ENCODE measurements at regions not wholly inside any gene's neighbourhood (a gene's known extent, or its start where the extent isn't known, plus 50 kb on each side); places are given as distances from the start of the nearest gene placed in this dataset.

DNA sequence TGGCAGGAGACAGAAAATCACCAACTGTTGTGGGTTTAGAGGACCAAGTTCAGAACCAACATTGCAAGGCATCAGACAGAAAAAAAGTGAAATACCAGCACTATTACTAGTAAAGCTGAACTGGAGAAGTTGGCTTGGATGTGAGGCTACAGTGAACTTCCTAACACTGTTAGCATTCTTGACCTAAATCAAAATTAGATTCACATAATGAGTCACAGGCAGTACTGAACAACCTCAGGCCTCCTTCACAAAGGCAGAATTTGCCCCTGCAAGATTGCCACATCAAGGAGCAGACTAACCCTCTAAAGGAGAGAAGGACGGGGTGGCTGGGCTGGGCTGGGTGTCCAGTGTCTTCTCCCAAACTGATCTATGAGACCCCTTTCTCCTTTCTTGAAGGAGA is 539.7 kb downstream of the SNAPC1 start (continued):
- TF ChIP-seq, protein P1, sequence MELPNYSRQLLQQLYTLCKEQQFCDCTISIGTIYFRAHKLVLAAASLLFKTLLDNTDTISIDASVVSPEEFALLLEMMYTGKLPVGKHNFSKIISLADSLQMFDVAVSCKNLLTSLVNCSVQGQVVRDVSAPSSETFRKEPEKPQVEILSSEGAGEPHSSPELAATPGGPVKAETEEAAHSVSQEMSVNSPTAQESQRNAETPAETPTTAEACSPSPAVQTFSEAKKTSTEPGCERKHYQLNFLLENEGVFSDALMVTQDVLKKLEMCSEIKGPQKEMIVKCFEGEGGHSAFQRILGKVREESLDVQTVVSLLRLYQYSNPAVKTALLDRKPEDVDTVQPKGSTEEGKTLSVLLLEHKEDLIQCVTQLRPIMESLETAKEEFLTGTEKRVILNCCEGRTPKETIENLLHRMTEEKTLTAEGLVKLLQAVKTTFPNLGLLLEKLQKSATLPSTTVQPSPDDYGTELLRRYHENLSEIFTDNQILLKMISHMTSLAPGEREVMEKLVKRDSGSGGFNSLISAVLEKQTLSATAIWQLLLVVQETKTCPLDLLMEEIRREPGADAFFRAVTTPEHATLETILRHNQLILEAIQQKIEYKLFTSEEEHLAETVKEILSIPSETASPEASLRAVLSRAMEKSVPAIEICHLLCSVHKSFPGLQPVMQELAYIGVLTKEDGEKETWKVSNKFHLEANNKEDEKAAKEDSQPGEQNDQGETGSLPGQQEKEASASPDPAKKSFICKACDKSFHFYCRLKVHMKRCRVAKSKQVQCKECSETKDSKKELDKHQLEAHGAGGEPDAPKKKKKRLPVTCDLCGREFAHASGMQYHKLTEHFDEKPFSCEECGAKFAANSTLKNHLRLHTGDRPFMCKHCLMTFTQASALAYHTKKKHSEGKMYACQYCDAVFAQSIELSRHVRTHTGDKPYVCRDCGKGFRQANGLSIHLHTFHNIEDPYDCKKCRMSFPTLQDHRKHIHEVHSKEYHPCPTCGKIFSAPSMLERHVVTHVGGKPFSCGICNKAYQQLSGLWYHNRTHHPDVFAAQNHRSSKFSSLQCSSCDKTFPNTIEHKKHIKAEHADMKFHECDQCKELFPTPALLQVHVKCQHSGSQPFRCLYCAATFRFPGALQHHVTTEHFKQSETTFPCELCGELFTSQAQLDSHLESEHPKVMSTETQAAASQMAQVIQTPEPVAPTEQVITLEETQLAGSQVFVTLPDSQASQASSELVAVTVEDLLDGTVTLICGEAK (IDR thresholded peaks at IDR 0.05): no peak
- TF ChIP-seq, protein P1 (CRISPR knock-in tag; IDR thresholded peaks at IDR 0.05): no peak
- TF ChIP-seq, protein P2, sequence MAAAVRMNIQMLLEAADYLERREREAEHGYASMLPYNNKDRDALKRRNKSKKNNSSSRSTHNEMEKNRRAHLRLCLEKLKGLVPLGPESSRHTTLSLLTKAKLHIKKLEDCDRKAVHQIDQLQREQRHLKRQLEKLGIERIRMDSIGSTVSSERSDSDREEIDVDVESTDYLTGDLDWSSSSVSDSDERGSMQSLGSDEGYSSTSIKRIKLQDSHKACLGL (CRISPR knock-in tag; IDR thresholded peaks at IDR 0.05; ENCODE audit: borderline replicate concordance, poor library complexity, severe bottlenecking): no peak
